Nephron progenitor cell (in vitro differentiated cells): ENCODE measurements at regions not wholly inside any gene's neighbourhood (a gene's known extent, or its start where the extent isn't known, plus 50 kb on each side); places are given as distances from the start of the nearest gene placed in this dataset.

ENCODE experiments used
- DNase-seq: peaks from one replicate; pipeline ENCODE4 v3.0.0; 2021
- H3K27ac Mint-ChIP-seq: 2 replicates; pipeline ENCODE4 v1.8.0; 2021; ENCODE audit warnings: mild to moderate bottlenecking, moderate library complexity, mixed read lengths
- H3K27me3 Mint-ChIP-seq: 2 replicates; pipeline ENCODE4 v1.8.0; 2021; ENCODE audit warnings: mild to moderate bottlenecking, low read depth, mixed read lengths; ENCODE audit not compliant: poor library complexity
- H3K36me3 Mint-ChIP-seq: 2 replicates; pipeline ENCODE4 v1.8.0; 2021; ENCODE audit warnings: low read depth, mixed read lengths
- H3K4me1 Mint-ChIP-seq: 2 replicates; pipeline ENCODE4 v1.8.0; 2021; ENCODE audit warnings: mixed read lengths
- H3K4me3 Mint-ChIP-seq: 2 replicates; pipeline ENCODE4 v1.8.0; 2021; ENCODE audit warnings: mild to moderate bottlenecking, moderate library complexity, mixed read lengths
- H3K9me3 Mint-ChIP-seq: 2 replicates; pipeline ENCODE4 v1.8.0; 2021; ENCODE audit warnings: mild to moderate bottlenecking, moderate library complexity, mixed read lengths
- CTCF ChIP-seq: fragments of 200-600 bp; sonication (generic); IDR thresholded peaks from 2 replicates; pipeline ENCODE4 v1.5.0; 2021; ENCODE audit warnings: antibody characterized with exemption

- Mint-ChIP-seq H3K9me3 (no peaks in the 10 kb centered on the region), H3K4me1 (peaks cover 53% of the 10 kb centered on the region), H3K27ac (no peak overlapping the region), H3K27me3 (peaks cover 3% of the 10 kb centered on the region), H3K36me3 (no peaks in the 10 kb centered on the region), H3K4me3 (no peak overlapping the region)
- no peak for DNase-seq
- no peak for TF ChIP-seq CTCF
Measured at GRCh38 chr2:9110346-9110884, 96.2 kb upstream of the ASAP2 start.

- no peaks in the 10 kb centered on the region for H3K9me3 Mint-ChIP-seq
- no peak overlapping the region for H3K4me3 Mint-ChIP-seq
- TF ChIP-seq CTCF: no peak
- peaks cover 3% of the 10 kb centered on the region for H3K27me3 Mint-ChIP-seq
- DNase-seq: no peak
- H3K4me1 Mint-ChIP-seq: peaks cover 57% of the 10 kb centered on the region
- no peak overlapping the region for H3K27ac Mint-ChIP-seq
- H3K36me3 Mint-ChIP-seq: no peaks in the 10 kb centered on the region
Measured at GRCh38 chr2:9109871-9110270, 96.7 kb upstream of the ASAP2 start.

- no peaks in the 10 kb centered on the region for H3K36me3 Mint-ChIP-seq
- H3K27me3 Mint-ChIP-seq: peaks cover 6% of the 10 kb centered on the region
- no peak overlapping the region for H3K4me3 Mint-ChIP-seq
- peaks cover 67% of the 10 kb centered on the region for H3K4me1 Mint-ChIP-seq
- no peak for TF ChIP-seq CTCF
- DNase-seq: no peak
- H3K9me3 Mint-ChIP-seq: no peaks in the 10 kb centered on the region
- no peak overlapping the region for H3K27ac Mint-ChIP-seq
Measured at GRCh38 chr2:9108210-9108967, 98.2 kb upstream of the ASAP2 start.

GRCh38 chr2:9107168-9108025 is 99.2 kb upstream of the ASAP2 start:
- H3K27me3 Mint-ChIP-seq: peaks cover 7% of the 10 kb centered on the region
- no peaks in the 10 kb centered on the region for H3K9me3 Mint-ChIP-seq
- H3K36me3 Mint-ChIP-seq: no peaks in the 10 kb centered on the region
- DNase-seq: no peak
- peak overlapping the region; percentile 68 for H3K27ac Mint-ChIP-seq
- peaks cover 69% of the 10 kb centered on the region for H3K4me1 Mint-ChIP-seq
- TF ChIP-seq CTCF: no peak
- no peak overlapping the region for H3K4me3 Mint-ChIP-seq

GRCh38 chr2:9106338-9107167 is 100.1 kb upstream of the ASAP2 start:
- H3K4me1 Mint-ChIP-seq: peaks cover 72% of the 10 kb centered on the region
- H3K36me3 Mint-ChIP-seq: no peaks in the 10 kb centered on the region
- DNase-seq: no peak
- peaks cover 12% of the 10 kb centered on the region for H3K27me3 Mint-ChIP-seq
- H3K9me3 Mint-ChIP-seq: no peaks in the 10 kb centered on the region
- no peak overlapping the region for H3K4me3 Mint-ChIP-seq
- TF ChIP-seq CTCF: no peak
- no peak overlapping the region for H3K27ac Mint-ChIP-seq
